ENCODE measurements at regions not wholly inside any gene's neighbourhood (a gene's known extent, or its start where the extent isn't known, plus 50 kb on each side); places are given as distances from the start of the nearest gene placed in this dataset.

GRCh38 chr16:5867250-5867649, 769.7 kb upstream of the EEF2KMT start:
- Histone ChIP-seq H3K36me3 (ENCODE audit: control insufficient read depth in 4 of 4, insufficient read depth in 4 of 4, low read length in 4 of 4) (no peaks in the 10 kb centered on the region), H3K4me1 (ENCODE audit: control insufficient read depth in 5 of 5, insufficient read depth in 5 of 5, low read length in 5 of 5) (no peaks in the 10 kb centered on the region), H3K27ac (ENCODE audit: low read depth in 1 of 2, low read length in 1 of 2) (no peak overlapping the region), H3K27me3 (ENCODE audit: control insufficient read depth in 3 of 3, insufficient read depth in 3 of 3, low read length in 2 of 3) (no peaks in the 10 kb centered on the region), H3K4me3 (no peak overlapping the region), H3K9me3 (ENCODE audit: control insufficient read depth in 4 of 4, insufficient read depth in 3 of 4, low read length in 3 of 4) (peaks cover 0 to 4% (median 2%) of the 10 kb centered on the region in 4 donors), H3K9ac (ENCODE audit: insufficient read depth in 1 of 2, low read length in 2 of 2) (no peak overlapping the region)
- ATAC-seq (ENCODE audit: insufficient read depth, low FRiP score) (no peak), DNase-seq (no peak)
- 74 to 81% methylated on average over 7 of the region's 7 CpGs for WGBS, 2 donors
- TF ChIP-seq CTCF (IDR thresholded peaks at IDR 0.05; ENCODE audit: control extremely low read depth, extremely low read depth), result no peak

GRCh38 chr16:5865236-5865635, 767.6 kb upstream of the EEF2KMT start:
- WGBS, 2 donors, result 62 to 83% methylated on average over 6 of the region's 6 CpGs
- DNase-seq (peak; percentile 7 to 19 (median 14)), ATAC-seq (ENCODE audit: insufficient read depth, low FRiP score) (no peak)
- Histone ChIP-seq H3K27me3 (ENCODE audit: control insufficient read depth in 3 of 3, insufficient read depth in 3 of 3, low read length in 2 of 3) (no peaks in the 10 kb centered on the region), H3K27ac (ENCODE audit: low read depth in 1 of 2, low read length in 1 of 2) (no peak overlapping the region), H3K9ac (ENCODE audit: insufficient read depth in 1 of 2, low read length in 2 of 2) (no peak overlapping the region), H3K4me1 (ENCODE audit: control insufficient read depth in 5 of 5, insufficient read depth in 5 of 5, low read length in 5 of 5) (no peaks in the 10 kb centered on the region), H3K4me3 (no peak overlapping the region), H3K9me3 (ENCODE audit: control insufficient read depth in 4 of 4, insufficient read depth in 3 of 4, low read length in 3 of 4) (peaks cover 0 to 4% (median 2%) of the 10 kb centered on the region in 4 donors), H3K36me3 (ENCODE audit: control insufficient read depth in 4 of 4, insufficient read depth in 4 of 4, low read length in 4 of 4) (no peaks in the 10 kb centered on the region)
- TF ChIP-seq CTCF (IDR thresholded peaks at IDR 0.05; ENCODE audit: control extremely low read depth, extremely low read depth), result no peak

GRCh38 chr16:5863071-5863606, 765.5 kb upstream of the EEF2KMT start:
- H3K4me1 ChIP-seq (ENCODE audit: control insufficient read depth in 5 of 5, insufficient read depth in 5 of 5, low read length in 5 of 5), result no peaks in the 10 kb centered on the region
- no peaks in the 10 kb centered on the region for H3K27me3 ChIP-seq (ENCODE audit: control insufficient read depth in 3 of 3, insufficient read depth in 3 of 3, low read length in 2 of 3)
- WGBS, 2 donors, result 59 to 63% methylated on average over 15 of the region's 15 CpGs
- no peaks in the 10 kb centered on the region for H3K36me3 ChIP-seq (ENCODE audit: control insufficient read depth in 4 of 4, insufficient read depth in 4 of 4, low read length in 4 of 4)
- no peak overlapping the region for H3K4me3 ChIP-seq
- no peak for ATAC-seq (ENCODE audit: insufficient read depth, low FRiP score)
- no peak overlapping the region for H3K27ac ChIP-seq (ENCODE audit: low read depth in 1 of 2, low read length in 1 of 2)
- TF ChIP-seq CTCF (IDR thresholded peaks at IDR 0.05; ENCODE audit: control extremely low read depth, extremely low read depth), result no peak
- no peak for DNase-seq
- H3K9ac ChIP-seq (ENCODE audit: insufficient read depth in 1 of 2, low read length in 2 of 2), result no peak overlapping the region
- peaks cover 0 to 4% (median 2%) of the 10 kb centered on the region in 4 donors for H3K9me3 ChIP-seq (ENCODE audit: control insufficient read depth in 4 of 4, insufficient read depth in 3 of 4, low read length in 3 of 4)

Data from lung (tissue), 11 donors.